HEK293 (cell line): ENCODE measurements at regions not wholly inside any gene's neighbourhood (a gene's known extent, or its start where the extent isn't known, plus 50 kb on each side); places are given as distances from the start of the nearest gene placed in this dataset.

Experiments
- CTCF ChIP-seq: fragments of 450-650 bp; formaldehyde crosslinking; IDR thresholded peaks from 2 replicates; pipeline ENCODE4 v1.5.1; 2016; ENCODE audit warnings: missing biosample characterization, missing genetic modification characterization
- GFI1B ChIP-seq: fragments of 450-650 bp; formaldehyde crosslinking; IDR thresholded peaks from 2 replicates; pipeline ENCODE4 v1.5.1; 2016; ENCODE audit warnings: missing biosample characterization, missing genetic modification characterization
- GLI4 ChIP-seq: fragments of 450-650 bp; formaldehyde crosslinking; IDR thresholded peaks from 2 replicates; pipeline ENCODE4 v1.5.1; 2016; ENCODE audit warnings: missing biosample characterization, missing genetic modification characterization
- KLF10 ChIP-seq: fragments of 450-650 bp; IDR thresholded peaks from 2 replicates; pipeline ENCODE4 v1.5.1; 2018; ENCODE audit warnings: missing biosample characterization, mild to moderate bottlenecking, missing genetic modification characterization
- KLF16 ChIP-seq: fragments of 450-650 bp; formaldehyde crosslinking; IDR thresholded peaks from 2 replicates; pipeline ENCODE4 v1.5.1; 2017; ENCODE audit warnings: missing biosample characterization, missing genetic modification characterization
- PATZ1 ChIP-seq: fragments of 450-650 bp; formaldehyde crosslinking; IDR thresholded peaks from 2 replicates; pipeline ENCODE4 v1.5.1; 2016; ENCODE audit warnings: missing biosample characterization, missing genetic modification characterization
- ZBTB49 ChIP-seq: fragments of 450-650 bp; formaldehyde crosslinking; IDR thresholded peaks from 2 replicates; pipeline ENCODE4 v1.5.1; 2016; ENCODE audit warnings: missing biosample characterization, missing genetic modification characterization, low read depth
- ZEB2 ChIP-seq: fragments of 450-650 bp; formaldehyde crosslinking; IDR thresholded peaks from 2 replicates; pipeline ENCODE4 v1.5.1; 2016; ENCODE audit warnings: missing biosample characterization, missing genetic modification characterization
- ZNF558 ChIP-seq: fragments of 450-650 bp; formaldehyde crosslinking; IDR thresholded peaks from 2 replicates; pipeline ENCODE4 v1.5.1; 2016; ENCODE audit warnings: missing biosample characterization, missing genetic modification characterization
- ZSCAN5A ChIP-seq: fragments of 450-650 bp; formaldehyde crosslinking; IDR thresholded peaks from 2 replicates; pipeline ENCODE4 v1.5.1; 2016; ENCODE audit warnings: missing biosample characterization, missing genetic modification characterization

GRCh38 chr2:184203661-184204060 lies 394.7 kb upstream of the ZNF804A start:
- no peak for TF ChIP-seq CTCF (tag by site-specific recombination)
- no peak for TF ChIP-seq KLF16 (tag by site-specific recombination)
- no peak for TF ChIP-seq GLI4
- TF ChIP-seq ZNF558 (tag by site-specific recombination), result no peak
- TF ChIP-seq KLF10 (tag by site-specific recombination), result no peak
- TF ChIP-seq ZSCAN5A, result no peak
- TF ChIP-seq GFI1B (tag by site-specific recombination), result no peak
- no peak for TF ChIP-seq ZBTB49
- TF ChIP-seq ZEB2 (tag by site-specific recombination), result no peak
- no peak for TF ChIP-seq PATZ1 (tag by site-specific recombination)
